ENCODE measurements at regions not wholly inside any gene's neighbourhood (a gene's known extent, or its start where the extent isn't known, plus 50 kb on each side); places are given as distances from the start of the nearest gene placed in this dataset.

DNA sequence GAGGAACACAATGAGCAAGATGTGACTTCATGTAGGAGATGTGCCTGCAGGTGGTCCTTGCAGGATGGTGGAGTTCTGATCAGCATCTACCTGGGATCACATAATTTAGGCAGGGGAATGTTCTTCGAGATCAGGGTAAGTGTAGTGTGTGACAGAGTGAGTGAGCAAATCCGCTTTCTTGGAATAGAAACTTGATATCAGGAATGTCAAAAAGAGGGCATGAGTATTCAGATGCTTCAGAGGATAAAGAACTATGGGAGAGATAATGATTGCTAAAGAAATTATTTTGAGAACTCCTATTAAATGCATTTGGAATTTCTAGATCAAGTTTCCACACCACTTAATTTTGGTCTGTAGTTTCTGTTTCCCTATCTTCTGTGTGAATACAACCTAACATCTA, 463.6 kb upstream of the SLC14A2 start:
- TF ChIP-seq, protein P1, sequence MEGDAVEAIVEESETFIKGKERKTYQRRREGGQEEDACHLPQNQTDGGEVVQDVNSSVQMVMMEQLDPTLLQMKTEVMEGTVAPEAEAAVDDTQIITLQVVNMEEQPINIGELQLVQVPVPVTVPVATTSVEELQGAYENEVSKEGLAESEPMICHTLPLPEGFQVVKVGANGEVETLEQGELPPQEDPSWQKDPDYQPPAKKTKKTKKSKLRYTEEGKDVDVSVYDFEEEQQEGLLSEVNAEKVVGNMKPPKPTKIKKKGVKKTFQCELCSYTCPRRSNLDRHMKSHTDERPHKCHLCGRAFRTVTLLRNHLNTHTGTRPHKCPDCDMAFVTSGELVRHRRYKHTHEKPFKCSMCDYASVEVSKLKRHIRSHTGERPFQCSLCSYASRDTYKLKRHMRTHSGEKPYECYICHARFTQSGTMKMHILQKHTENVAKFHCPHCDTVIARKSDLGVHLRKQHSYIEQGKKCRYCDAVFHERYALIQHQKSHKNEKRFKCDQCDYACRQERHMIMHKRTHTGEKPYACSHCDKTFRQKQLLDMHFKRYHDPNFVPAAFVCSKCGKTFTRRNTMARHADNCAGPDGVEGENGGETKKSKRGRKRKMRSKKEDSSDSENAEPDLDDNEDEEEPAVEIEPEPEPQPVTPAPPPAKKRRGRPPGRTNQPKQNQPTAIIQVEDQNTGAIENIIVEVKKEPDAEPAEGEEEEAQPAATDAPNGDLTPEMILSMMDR (IDR thresholded peaks at IDR 0.05): no peak
- no peaks in the 10 kb centered on the region for H3K36me3 Mint-ChIP-seq (ENCODE audit: low read depth)
- DNase-seq (ENCODE audit: low spot score): no peak
- H3K4me3 Mint-ChIP-seq (ENCODE audit: unreplicated experiment): no peak overlapping the region
- peaks cover 3% of the 10 kb centered on the region for H3K4me1 Mint-ChIP-seq (ENCODE audit: low read depth)
- no peaks in the 10 kb centered on the region for H3K9me3 Mint-ChIP-seq (ENCODE audit: low read depth)
- H3K27ac Mint-ChIP-seq (ENCODE audit: unreplicated experiment): no peak overlapping the region
- H3K27me3 Mint-ChIP-seq (ENCODE audit: low read depth): no peaks in the 10 kb centered on the region

- TF ChIP-seq, protein P1 (IDR thresholded peaks at IDR 0.05): no peak
Observed at GRCh38 chr18:45155526-45155925, 459.8 kb upstream of the SLC14A2 start.

GRCh38 chr18:45156946-45157345, 458.3 kb upstream of the SLC14A2 start:
- H3K27ac Mint-ChIP-seq (ENCODE audit: unreplicated experiment): no peak overlapping the region
- H3K4me3 Mint-ChIP-seq (ENCODE audit: unreplicated experiment): no peak overlapping the region
- H3K4me1 Mint-ChIP-seq (ENCODE audit: low read depth): peaks cover 7% of the 10 kb centered on the region
- no peak for DNase-seq (ENCODE audit: low spot score)
- no peaks in the 10 kb centered on the region for H3K27me3 Mint-ChIP-seq (ENCODE audit: low read depth)
- TF ChIP-seq, protein P1 (IDR thresholded peaks at IDR 0.05): no peak
- no peaks in the 10 kb centered on the region for H3K9me3 Mint-ChIP-seq (ENCODE audit: low read depth)
- H3K36me3 Mint-ChIP-seq (ENCODE audit: low read depth): no peaks in the 10 kb centered on the region

More at GRCh38 chr18:45155526-45155925, 459.8 kb upstream of the SLC14A2 start:
- no peak for DNase-seq (ENCODE audit: low spot score)
- H3K4me1 Mint-ChIP-seq (ENCODE audit: low read depth): peaks cover 7% of the 10 kb centered on the region
- no peaks in the 10 kb centered on the region for H3K36me3 Mint-ChIP-seq (ENCODE audit: low read depth)
- no peaks in the 10 kb centered on the region for H3K9me3 Mint-ChIP-seq (ENCODE audit: low read depth)
- H3K4me3 Mint-ChIP-seq (ENCODE audit: unreplicated experiment): no peak overlapping the region
- no peaks in the 10 kb centered on the region for H3K27me3 Mint-ChIP-seq (ENCODE audit: low read depth)
- no peak overlapping the region for H3K27ac Mint-ChIP-seq (ENCODE audit: unreplicated experiment)

GRCh38 chr18:45157576-45157975, 457.7 kb upstream of the SLC14A2 start:
- TF ChIP-seq, protein P1 (IDR thresholded peaks at IDR 0.05): no peak
- Mint-ChIP-seq H3K27ac (ENCODE audit: unreplicated experiment) (no peak overlapping the region), H3K4me1 (ENCODE audit: low read depth) (peaks cover 7% of the 10 kb centered on the region), H3K4me3 (ENCODE audit: unreplicated experiment) (no peak overlapping the region), H3K27me3 (ENCODE audit: low read depth) (no peaks in the 10 kb centered on the region), H3K9me3 (ENCODE audit: low read depth) (no peaks in the 10 kb centered on the region), H3K36me3 (ENCODE audit: low read depth) (no peaks in the 10 kb centered on the region)
- DNase-seq (ENCODE audit: low spot score): no peak

DNA sequence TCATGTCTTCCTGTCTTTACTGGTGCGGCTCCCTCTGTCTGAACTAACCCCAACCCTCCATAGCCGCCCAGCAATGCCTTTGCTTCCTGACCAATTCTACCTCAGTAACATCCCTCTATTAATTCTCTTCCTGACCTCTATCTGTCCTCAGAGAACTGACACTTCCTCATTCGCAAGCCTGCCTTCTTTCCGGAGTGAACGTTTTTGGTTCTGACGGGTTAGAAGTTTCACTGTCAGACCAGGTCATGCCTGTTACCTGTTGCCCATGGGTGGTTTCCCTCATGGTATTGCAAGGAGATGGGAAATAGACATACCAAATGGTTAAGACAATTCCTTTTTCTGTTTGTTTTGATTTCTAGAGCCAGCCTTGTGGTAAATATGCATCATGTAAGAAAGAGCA, 453.4 kb upstream of the SLC14A2 start:
- TF ChIP-seq, protein P1 (IDR thresholded peaks at IDR 0.05): no peak
- Mint-ChIP-seq H3K4me3 (ENCODE audit: unreplicated experiment) (no peak overlapping the region), H3K36me3 (ENCODE audit: low read depth) (no peaks in the 10 kb centered on the region), H3K9me3 (ENCODE audit: low read depth) (no peaks in the 10 kb centered on the region), H3K4me1 (ENCODE audit: low read depth) (peaks cover 32% of the 10 kb centered on the region), H3K27me3 (ENCODE audit: low read depth) (no peaks in the 10 kb centered on the region), H3K27ac (ENCODE audit: unreplicated experiment) (no peak overlapping the region)
- DNase-seq (ENCODE audit: low spot score): no peak
